ENCODE measurements at regions not wholly inside any gene's neighbourhood (a gene's known extent, or its start where the extent isn't known, plus 50 kb on each side); places are given as distances from the start of the nearest gene placed in this dataset.

DNA sequence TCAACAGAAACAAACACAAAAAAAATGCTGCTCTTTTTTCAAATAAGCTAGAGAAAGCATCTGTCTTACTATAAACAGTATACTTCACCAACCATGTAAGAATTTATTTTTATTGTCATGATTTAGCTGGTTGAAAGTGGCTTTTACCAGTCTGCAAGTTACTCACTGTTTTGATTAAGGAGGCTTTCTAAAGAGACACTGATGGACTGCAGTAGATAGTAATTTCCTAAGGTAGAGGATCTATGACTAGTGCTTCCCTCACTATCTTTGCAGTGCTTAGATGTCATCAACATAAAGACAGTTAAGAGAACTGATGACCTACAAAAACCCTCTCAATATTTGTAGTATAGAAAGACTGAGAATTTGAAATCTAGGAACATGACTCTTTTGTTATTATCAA is 846.2 kb upstream of the AGA start:
- TF ChIP-seq, protein P1, sequence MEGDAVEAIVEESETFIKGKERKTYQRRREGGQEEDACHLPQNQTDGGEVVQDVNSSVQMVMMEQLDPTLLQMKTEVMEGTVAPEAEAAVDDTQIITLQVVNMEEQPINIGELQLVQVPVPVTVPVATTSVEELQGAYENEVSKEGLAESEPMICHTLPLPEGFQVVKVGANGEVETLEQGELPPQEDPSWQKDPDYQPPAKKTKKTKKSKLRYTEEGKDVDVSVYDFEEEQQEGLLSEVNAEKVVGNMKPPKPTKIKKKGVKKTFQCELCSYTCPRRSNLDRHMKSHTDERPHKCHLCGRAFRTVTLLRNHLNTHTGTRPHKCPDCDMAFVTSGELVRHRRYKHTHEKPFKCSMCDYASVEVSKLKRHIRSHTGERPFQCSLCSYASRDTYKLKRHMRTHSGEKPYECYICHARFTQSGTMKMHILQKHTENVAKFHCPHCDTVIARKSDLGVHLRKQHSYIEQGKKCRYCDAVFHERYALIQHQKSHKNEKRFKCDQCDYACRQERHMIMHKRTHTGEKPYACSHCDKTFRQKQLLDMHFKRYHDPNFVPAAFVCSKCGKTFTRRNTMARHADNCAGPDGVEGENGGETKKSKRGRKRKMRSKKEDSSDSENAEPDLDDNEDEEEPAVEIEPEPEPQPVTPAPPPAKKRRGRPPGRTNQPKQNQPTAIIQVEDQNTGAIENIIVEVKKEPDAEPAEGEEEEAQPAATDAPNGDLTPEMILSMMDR (IDR thresholded peaks at IDR 0.05 in 8 of 11, conservative IDR thresholded peaks at IDR 0.05 in 3 of 11): no peak
- no peak for TF ChIP-seq POLR2A (IDR thresholded peaks at IDR 0.05)
